WTC11 (cell line): ENCODE measurements at regions not wholly inside any gene's neighbourhood (a gene's known extent, or its start where the extent isn't known, plus 50 kb on each side); places are given as distances from the start of the nearest gene placed in this dataset.

Source experiments
- TF ChIP-seq, protein P1 (sequence below): sonication (generic); formaldehyde crosslinking; IDR thresholded peaks from 2 replicates; pipeline ENCODE4 v1.8.0; 2022; ENCODE audit warnings: mild to moderate bottlenecking, missing genetic modification reagents
- TF ChIP-seq, protein P2 (sequence below): fragments of 200-600 bp; IDR thresholded peaks from 2 replicates; pipeline ENCODE4 v1.8.0; 2022; ENCODE audit warnings: antibody characterized with exemption
- TF ChIP-seq, protein P3 (sequence below): sonication (generic); formaldehyde crosslinking; conservative IDR thresholded peaks from 2 replicates; pipeline ENCODE4 v1.8.1; 2022; ENCODE audit warnings: mild to moderate bottlenecking, missing genetic modification reagents

DNA sequence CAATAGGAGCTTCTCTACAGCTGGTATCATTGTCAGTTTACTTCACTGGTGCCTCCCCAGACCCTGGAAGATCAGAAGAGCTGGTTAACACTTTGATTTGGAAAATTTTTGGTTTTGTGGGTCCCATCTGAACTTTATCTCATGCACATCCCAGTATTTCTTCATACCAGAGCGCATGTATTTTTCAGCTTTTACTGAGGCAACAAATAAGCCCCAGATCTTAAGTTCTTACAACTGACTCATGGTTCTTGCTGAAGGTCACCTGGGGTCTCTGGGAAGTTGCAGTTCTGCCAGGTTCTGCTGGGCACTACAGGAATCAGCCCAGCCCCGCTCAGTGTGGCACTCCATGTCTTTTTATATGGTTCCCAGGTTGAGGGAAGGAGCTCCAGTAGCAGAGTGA lies 1249.9 kb downstream of the EFNB2 start:
- TF ChIP-seq, protein P1, sequence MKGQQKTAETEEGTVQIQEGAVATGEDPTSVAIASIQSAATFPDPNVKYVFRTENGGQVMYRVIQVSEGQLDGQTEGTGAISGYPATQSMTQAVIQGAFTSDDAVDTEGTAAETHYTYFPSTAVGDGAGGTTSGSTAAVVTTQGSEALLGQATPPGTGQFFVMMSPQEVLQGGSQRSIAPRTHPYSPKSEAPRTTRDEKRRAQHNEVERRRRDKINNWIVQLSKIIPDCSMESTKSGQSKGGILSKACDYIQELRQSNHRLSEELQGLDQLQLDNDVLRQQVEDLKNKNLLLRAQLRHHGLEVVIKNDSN: no peak
- TF ChIP-seq, protein P2, sequence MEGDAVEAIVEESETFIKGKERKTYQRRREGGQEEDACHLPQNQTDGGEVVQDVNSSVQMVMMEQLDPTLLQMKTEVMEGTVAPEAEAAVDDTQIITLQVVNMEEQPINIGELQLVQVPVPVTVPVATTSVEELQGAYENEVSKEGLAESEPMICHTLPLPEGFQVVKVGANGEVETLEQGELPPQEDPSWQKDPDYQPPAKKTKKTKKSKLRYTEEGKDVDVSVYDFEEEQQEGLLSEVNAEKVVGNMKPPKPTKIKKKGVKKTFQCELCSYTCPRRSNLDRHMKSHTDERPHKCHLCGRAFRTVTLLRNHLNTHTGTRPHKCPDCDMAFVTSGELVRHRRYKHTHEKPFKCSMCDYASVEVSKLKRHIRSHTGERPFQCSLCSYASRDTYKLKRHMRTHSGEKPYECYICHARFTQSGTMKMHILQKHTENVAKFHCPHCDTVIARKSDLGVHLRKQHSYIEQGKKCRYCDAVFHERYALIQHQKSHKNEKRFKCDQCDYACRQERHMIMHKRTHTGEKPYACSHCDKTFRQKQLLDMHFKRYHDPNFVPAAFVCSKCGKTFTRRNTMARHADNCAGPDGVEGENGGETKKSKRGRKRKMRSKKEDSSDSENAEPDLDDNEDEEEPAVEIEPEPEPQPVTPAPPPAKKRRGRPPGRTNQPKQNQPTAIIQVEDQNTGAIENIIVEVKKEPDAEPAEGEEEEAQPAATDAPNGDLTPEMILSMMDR: no peak
- TF ChIP-seq, protein P3, sequence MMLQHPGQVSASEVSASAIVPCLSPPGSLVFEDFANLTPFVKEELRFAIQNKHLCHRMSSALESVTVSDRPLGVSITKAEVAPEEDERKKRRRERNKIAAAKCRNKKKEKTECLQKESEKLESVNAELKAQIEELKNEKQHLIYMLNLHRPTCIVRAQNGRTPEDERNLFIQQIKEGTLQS (CRISPR knock-in tag): no peak
